Left lobe of liver (tissue), 2 donors: ENCODE measurements at regions not wholly inside any gene's neighbourhood (a gene's known extent, or its start where the extent isn't known, plus 50 kb on each side); places are given as distances from the start of the nearest gene placed in this dataset.

ENCODE experiments used
- ATAC-seq: fragments of 200-7000 bp; cut with Tn5 transposase; one replicate; pipeline ENCODE4 v1.9.1; 2020; ENCODE audit warnings: mild to moderate bottlenecking, moderate library complexity
- DNase-seq: peaks from one replicate; pipeline ENCODE4 v3.0.0-alpha.2; 2020; ENCODE audit warnings: low spot score
- donor health status: DM: no; HTN: no; CAD: no; lungs with moderate emphysema.
- donor health status: DM: no; HTN: yes; CAD: no.

GRCh38 chr11:91820709-91821108, 403.9 kb upstream of the FAT3 start:
- ATAC-seq: no peak
- no peak for DNase-seq

GRCh38 chr11:91819777-91820176, 404.8 kb upstream of the FAT3 start:
- ATAC-seq: no peak
- DNase-seq: no peak

- ATAC-seq (no peak), DNase-seq (no peak)
Measured at GRCh38 chr11:91819195-91819594, 405.4 kb upstream of the FAT3 start.

GRCh38 chr11:91817996-91818395, 406.6 kb upstream of the FAT3 start:
- DNase-seq (no peak), ATAC-seq (no peak)

GRCh38 chr11:91813263-91813662, 411.4 kb upstream of the FAT3 start:
- no peak for DNase-seq
- no peak for ATAC-seq

GRCh38 chr11:91810871-91811270, 413.7 kb upstream of the FAT3 start:
- ATAC-seq (no peak), DNase-seq (no peak)

- no peak for ATAC-seq
Measured at GRCh38 chr11:91805293-91805692, 419.3 kb upstream of the FAT3 start.

GRCh38 chr11:91804042-91804441, 420.6 kb upstream of the FAT3 start:
- ATAC-seq: no peak
- no peak for DNase-seq

More at GRCh38 chr11:91805293-91805692, 419.3 kb upstream of the FAT3 start:
- DNase-seq: no peak

- no peak for DNase-seq
- ATAC-seq: no peak
Measured at GRCh38 chr11:91802475-91802874, 422.1 kb upstream of the FAT3 start.

GRCh38 chr11:91800208-91800914, 424.3 kb upstream of the FAT3 start:
- ATAC-seq: no peak

GRCh38 chr11:91798240-91798639, 426.4 kb upstream of the FAT3 start:
- ATAC-seq (no peak), DNase-seq (no peak)

More at GRCh38 chr11:91800208-91800914, 424.3 kb upstream of the FAT3 start:
- no peak for DNase-seq

- DNase-seq: no peak
- ATAC-seq: peak; percentile 29
Measured at GRCh38 chr11:91796999-91797398, 427.6 kb upstream of the FAT3 start.

GRCh38 chr11:91795139-91795887, 429.3 kb upstream of the FAT3 start:
- DNase-seq (no peak), ATAC-seq (peak; percentile 88)

- ATAC-seq: no peak
- no peak for DNase-seq
Measured at GRCh38 chr11:91794146-91794545, 430.5 kb upstream of the FAT3 start.

- ATAC-seq (no peak), DNase-seq (no peak)
Measured at GRCh38 chr11:91792779-91793262, 431.8 kb upstream of the FAT3 start.

GRCh38 chr11:91791171-91791468, 433.5 kb upstream of the FAT3 start:
- no peak for ATAC-seq
- no peak for DNase-seq

- no peak for ATAC-seq
- DNase-seq: no peak
Measured at GRCh38 chr11:91790346-91791170, 434.1 kb upstream of the FAT3 start.

GRCh38 chr11:91788764-91789163, 435.9 kb upstream of the FAT3 start:
- DNase-seq (no peak), ATAC-seq (no peak)

- DNase-seq: no peak
- no peak for ATAC-seq
Measured at GRCh38 chr11:91786097-91786496, 438.5 kb upstream of the FAT3 start.

GRCh38 chr11:91783173-91783572, 441.4 kb upstream of the FAT3 start:
- ATAC-seq: no peak
- DNase-seq: no peak

GRCh38 chr11:91778758-91779157, 445.9 kb upstream of the FAT3 start:
- ATAC-seq (no peak), DNase-seq (no peak)

- DNase-seq (peak; percentile 55), ATAC-seq (peak; percentile 73)
Measured at GRCh38 chr11:91776655-91777054, 448.0 kb upstream of the FAT3 start.
